Keratinocyte (primary cell): ENCODE measurements at regions not wholly inside any gene's neighbourhood (a gene's known extent, or its start where the extent isn't known, plus 50 kb on each side); places are given as distances from the start of the nearest gene placed in this dataset.

Experiments
- DNase-seq: peaks from one replicate; pipeline ENCODE4 v3.0.0-alpha.2; 2011; ENCODE audit warnings: low read depth, missing footprints, low spot score
- FAIRE-seq: peaks from 2 replicates; lab custom pipeline; 2011; peaks lifted over from hg19 to GRCh38; lab: Jason Lieb, UNC
- H2AFZ ChIP-seq: 2 replicates; pipeline ENCODE4 v1.6.0; 2012; ENCODE audit warnings: low read length, control low read depth, inconsistent platforms; ENCODE audit not compliant: control insufficient read depth
- H3K27ac ChIP-seq: 2 replicates; pipeline ENCODE4 v1.5.1; 2011; ENCODE audit warnings: low read length; ENCODE audit not compliant: control insufficient read depth, insufficient read depth
- H3K27me3 ChIP-seq: 3 replicates; pipeline ENCODE4 v1.6.0; 2011; ENCODE audit warnings: low read length; ENCODE audit not compliant: control insufficient read depth, insufficient read depth; ENCODE audit errors: extremely low read depth
- H3K36me3 ChIP-seq, 2 experiments: 2 replicates in 1 of 2; 3 replicates in 1 of 2; pipeline ENCODE4 v1.5.1; 2011; ENCODE audit warnings: low read length in 2 of 2, mild to moderate bottlenecking in 1 of 2; ENCODE audit not compliant: control insufficient read depth in 2 of 2, insufficient read depth in 2 of 2; ENCODE audit errors: extremely low read depth in 1 of 2
- H3K4me1 ChIP-seq: 3 replicates; pipeline ENCODE4 v1.5.1; 2011; ENCODE audit warnings: low read length; ENCODE audit not compliant: control insufficient read depth, insufficient read depth; ENCODE audit errors: extremely low read depth
- H3K4me2 ChIP-seq: 3 replicates; pipeline ENCODE4 v1.6.0; 2011; ENCODE audit warnings: low read depth, low read length; ENCODE audit not compliant: control insufficient read depth, insufficient read depth; ENCODE audit errors: extremely low read depth
- H3K4me3 ChIP-seq, 3 experiments: fragments of 200-600 bp in 1 of 3; sonication (generic) in 1 of 3; 2 replicates in 2 of 3; 3 replicates in 1 of 3; pipeline ENCODE4 v1.5.1; 2011 to 2016; ENCODE audit warnings: low read length in 3 of 3, mild to moderate bottlenecking in 3 of 3, control low read depth in 2 of 3, inconsistent platforms in 1 of 3, low read depth in 1 of 3, mixed read lengths in 1 of 3, mixed run types in 1 of 3, moderate library complexity in 1 of 3; ENCODE audit not compliant: control insufficient read depth in 2 of 3, insufficient read depth in 2 of 3; ENCODE audit errors: extremely low read depth in 1 of 3
- H3K79me2 ChIP-seq: 2 replicates; pipeline ENCODE4 v1.6.0; 2012; ENCODE audit warnings: low read length; ENCODE audit not compliant: control insufficient read depth, insufficient read depth
- H3K9ac ChIP-seq: 3 replicates; pipeline ENCODE4 v1.6.0; 2011; ENCODE audit warnings: low read length; ENCODE audit not compliant: control insufficient read depth, insufficient read depth; ENCODE audit errors: extremely low read depth
- H3K9me1 ChIP-seq: 3 replicates; pipeline ENCODE4 v1.6.0; 2011; ENCODE audit warnings: low read length; ENCODE audit not compliant: control insufficient read depth, insufficient read depth; ENCODE audit errors: extremely low read depth
- H3K9me3 ChIP-seq: 2 replicates; pipeline ENCODE4 v1.5.1; 2012; ENCODE audit warnings: low read depth, low read length; ENCODE audit not compliant: control insufficient read depth
- H4K20me1 ChIP-seq: 3 replicates; pipeline ENCODE4 v1.6.0; 2011; ENCODE audit warnings: low read length; ENCODE audit not compliant: control insufficient read depth, insufficient read depth; ENCODE audit errors: extremely low read depth
- CTCF ChIP-seq, 3 experiments: IDR thresholded peaks in 1 of 3; conservative IDR thresholded peaks in 1 of 3; optimal IDR thresholded peaks in 1 of 3; 2 replicates in 2 of 3; 3 replicates in 1 of 3; pipeline versions ENCODE3 to v1.5.1; 2011; ENCODE audit warnings: low read length in 3 of 3, mild to moderate bottlenecking in 3 of 3, moderate library complexity in 2 of 3, control low read depth in 1 of 3, inconsistent platforms in 1 of 3; ENCODE audit not compliant: insufficient read depth in 2 of 3; ENCODE audit errors: extremely low read depth in 1 of 3
- EZH2 ChIP-seq: IDR thresholded peaks from one replicate; pipeline ENCODE4 v1.6.1; 2012; ENCODE audit warnings: inconsistent platforms, mild to moderate bottlenecking, low read length, moderate library complexity
- dilution Hi-C: fragments of 300-500 bp; cut with MboI; formaldehyde crosslinking; loops from one replicate; pipeline ENCODE4 v1.7.0; 2020; ENCODE audit warnings: low sequenced_read_pairs; ENCODE audit not compliant: extremely low pct_ligation_motif_present

DNA sequence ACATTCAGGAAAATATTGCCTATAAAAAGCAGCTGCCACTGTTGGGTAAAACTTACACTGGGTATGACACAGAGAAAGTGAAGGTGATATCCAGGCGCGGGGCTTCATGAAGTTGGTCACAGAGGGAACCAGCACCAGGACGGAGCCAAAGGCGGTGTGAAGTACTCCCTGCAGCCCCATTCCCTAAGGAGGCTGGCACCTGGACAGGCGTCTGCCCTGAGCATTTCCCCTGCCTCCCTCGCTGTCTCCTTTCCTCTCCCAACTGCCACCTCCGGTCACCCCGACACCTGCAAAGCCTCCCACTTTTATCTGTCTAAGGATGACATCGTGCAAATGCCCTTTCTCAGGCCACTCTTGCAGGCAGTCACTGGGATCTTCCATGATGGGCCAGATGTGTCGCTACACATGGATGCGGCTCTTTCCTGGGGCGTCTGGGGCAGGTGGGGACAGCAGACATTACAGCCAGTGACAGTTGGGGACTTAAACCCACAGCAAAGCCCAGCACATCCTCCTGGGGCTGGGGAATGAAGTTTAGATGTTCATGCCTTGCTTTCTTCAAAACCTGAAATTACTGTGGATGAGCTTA, 367.7 kb upstream of the IRX4 start:
- no peaks in the 10 kb centered on the region for H3K79me2 ChIP-seq
- no peaks in the 10 kb centered on the region for H4K20me1 ChIP-seq
- H3K4me3 ChIP-seq: no peak overlapping the region
- H2AFZ ChIP-seq: no peak overlapping the region
- no peak overlapping the region for H3K27ac ChIP-seq
- H3K4me1 ChIP-seq: no peaks in the 10 kb centered on the region
- no peaks in the 10 kb centered on the region for H3K9me3 ChIP-seq
- FAIRE-seq (no peak), DNase-seq (no peak)
- no peaks in the 10 kb centered on the region for H3K36me3 ChIP-seq
- TF ChIP-seq EZH2: no peak
- TF ChIP-seq CTCF (optimal IDR thresholded peaks at IDR 0.05 in 1 of 3, IDR thresholded peaks at IDR 0.05 in 1 of 3, conservative IDR thresholded peaks at IDR 0.05 in 1 of 3; ENCODE audit: extremely low read depth in 1 of 3, insufficient read depth in 2 of 3, low read length in 3 of 3): no peak
- dilution Hi-C loops: no loop called here
- H3K9me1 ChIP-seq: no peaks in the 10 kb centered on the region
- H3K4me2 ChIP-seq: no peak overlapping the region
- H3K27me3 ChIP-seq: no peaks in the 10 kb centered on the region
- H3K9ac ChIP-seq: no peak overlapping the region

DNA sequence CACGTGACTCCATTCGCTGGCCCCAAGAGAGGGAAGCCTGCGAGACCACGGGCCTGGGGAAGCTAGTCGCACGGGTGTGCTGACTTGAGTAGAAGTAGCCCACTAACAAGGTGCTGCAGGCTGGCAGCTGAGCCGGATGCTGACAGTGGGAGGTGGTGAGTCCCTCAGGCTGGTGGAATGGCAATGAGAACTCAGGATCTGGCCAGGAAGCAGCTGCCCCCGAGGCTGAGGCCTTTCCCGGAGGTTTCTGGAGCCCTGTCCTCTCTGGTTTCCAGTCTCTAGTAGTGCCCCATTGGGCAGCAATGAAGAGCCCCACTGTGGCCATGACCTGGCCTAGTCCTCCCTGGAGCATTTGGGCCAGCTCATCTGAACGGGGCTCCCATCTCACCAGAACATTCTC, 366.7 kb upstream of the IRX4 start:
- no peaks in the 10 kb centered on the region for H4K20me1 ChIP-seq
- dilution Hi-C loops: no loop called here
- no peak overlapping the region for H3K4me3 ChIP-seq
- H3K9ac ChIP-seq: no peak overlapping the region
- no peak overlapping the region for H3K4me2 ChIP-seq
- H3K9me1 ChIP-seq: no peaks in the 10 kb centered on the region
- no peaks in the 10 kb centered on the region for H3K27me3 ChIP-seq
- TF ChIP-seq CTCF (optimal IDR thresholded peaks at IDR 0.05 in 1 of 3, IDR thresholded peaks at IDR 0.05 in 1 of 3, conservative IDR thresholded peaks at IDR 0.05 in 1 of 3; ENCODE audit: extremely low read depth in 1 of 3, insufficient read depth in 2 of 3, low read length in 3 of 3) (no peak), EZH2 (no peak)
- no peaks in the 10 kb centered on the region for H3K9me3 ChIP-seq
- H3K79me2 ChIP-seq: no peaks in the 10 kb centered on the region
- H3K36me3 ChIP-seq: no peaks in the 10 kb centered on the region
- FAIRE-seq (no peak), DNase-seq (no peak)
- H3K27ac ChIP-seq: no peak overlapping the region
- no peaks in the 10 kb centered on the region for H3K4me1 ChIP-seq
- H2AFZ ChIP-seq: no peak overlapping the region
